Globus pallidus (tissue), 1 donor: ENCODE measurements at regions not wholly inside any gene's neighbourhood (a gene's known extent, or its start where the extent isn't known, plus 50 kb on each side); places are given as distances from the start of the nearest gene placed in this dataset.
"Not testable (repeated sequence)": the region's sequence is repeated elsewhere in the genome, so short reads cannot be mapped to it uniquely, and the experiment has no call there.

Experiments used
- DNase-seq: peaks from one replicate; pipeline ENCODE4 v3.0.0-alpha.2; 2015; ENCODE audit warnings: low spot score

GRCh38 chr5:166188501-166189325 is 2102.7 kb upstream of the WWC1 start:
- DNase-seq, result no peak

DNA sequence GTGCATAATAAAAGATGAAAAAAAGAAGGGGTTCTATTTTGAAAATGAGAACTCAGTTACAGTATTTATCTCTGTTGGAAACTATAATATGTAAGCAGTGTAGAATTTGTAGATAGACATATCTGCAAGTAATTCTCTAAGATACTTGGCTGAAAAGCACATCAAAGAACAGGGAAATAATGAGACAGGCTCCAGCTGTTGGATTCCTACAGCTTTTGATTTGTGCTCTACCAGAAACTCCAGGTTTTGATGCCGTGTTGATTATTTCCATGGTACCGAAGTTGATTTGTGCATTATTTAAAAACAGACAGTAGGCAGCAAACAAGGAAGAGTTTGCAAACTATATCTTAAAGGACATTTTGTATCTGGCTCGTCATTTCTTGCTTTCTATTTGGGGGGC is 2098.7 kb upstream of the WWC1 start:
- DNase-seq, result no peak

DNA sequence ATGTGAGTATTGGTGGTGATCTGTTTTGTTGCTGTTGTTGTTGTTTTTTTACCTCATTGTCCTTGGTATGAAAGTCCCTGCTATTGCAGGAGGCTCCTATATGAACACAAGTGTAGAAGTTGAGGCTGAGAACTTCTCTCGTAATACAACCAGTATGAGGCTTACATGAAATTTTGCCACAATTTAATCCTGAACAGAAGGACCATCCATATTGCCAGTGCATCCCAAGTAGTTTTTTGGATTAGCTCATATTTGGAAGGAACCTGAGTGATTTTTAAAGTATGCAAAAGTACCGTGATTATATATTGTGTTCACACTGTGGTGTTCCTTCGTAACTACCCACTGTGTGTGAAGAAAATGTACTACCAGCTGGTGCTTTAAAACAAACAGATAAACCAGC is 2095.5 kb upstream of the WWC1 start:
- no peak for DNase-seq

GRCh38 chr5:166200532-166200931 is 2090.9 kb upstream of the WWC1 start:
- no peak for DNase-seq

GRCh38 chr5:166211640-166212039 is 2079.8 kb upstream of the WWC1 start:
- DNase-seq, result no peak

- no peak for DNase-seq
Measured at GRCh38 chr5:166236327-166236726, 2055.1 kb upstream of the WWC1 start.

DNA sequence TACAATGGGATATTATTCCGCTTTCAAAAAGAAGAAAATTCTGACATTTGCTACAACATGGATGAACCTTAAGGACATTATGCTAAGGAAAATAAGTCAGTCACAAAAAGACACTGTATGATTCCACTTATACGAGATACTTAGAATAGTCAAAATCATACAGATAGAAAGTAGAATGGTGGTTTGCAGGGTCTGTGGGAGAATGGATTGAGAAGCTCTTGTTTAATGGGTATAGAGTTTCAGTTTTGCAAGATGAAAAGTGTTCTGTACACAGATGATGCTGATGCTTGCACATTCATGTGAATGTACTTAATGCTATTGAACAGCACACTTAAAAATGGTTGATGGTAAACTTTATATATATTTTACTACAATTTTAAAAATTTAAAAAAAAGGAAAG is 2050.7 kb upstream of the WWC1 start:
- no peak for DNase-seq

GRCh38 chr5:166245556-166245955 is 2045.9 kb upstream of the WWC1 start:
- DNase-seq, result no peak

DNA sequence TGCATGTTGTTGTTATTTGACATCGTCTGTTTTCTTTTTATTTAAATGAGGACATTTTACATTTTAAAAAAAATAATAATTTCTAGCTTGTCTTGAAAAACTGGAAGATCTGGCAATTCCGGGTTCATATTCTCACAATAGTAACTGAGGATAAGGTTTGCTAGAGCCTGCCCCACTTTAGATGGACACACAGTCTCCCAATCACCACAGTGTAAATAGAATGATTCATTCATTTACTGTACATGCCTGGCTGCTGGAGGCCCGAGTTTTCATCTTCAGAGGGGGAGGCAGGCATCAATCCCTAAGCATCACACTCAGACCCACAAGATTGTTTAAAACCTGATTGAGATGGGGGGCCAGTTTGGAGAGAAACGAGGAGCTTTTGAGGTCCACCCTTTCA is 2039.7 kb upstream of the WWC1 start:
- no peak for DNase-seq

DNA sequence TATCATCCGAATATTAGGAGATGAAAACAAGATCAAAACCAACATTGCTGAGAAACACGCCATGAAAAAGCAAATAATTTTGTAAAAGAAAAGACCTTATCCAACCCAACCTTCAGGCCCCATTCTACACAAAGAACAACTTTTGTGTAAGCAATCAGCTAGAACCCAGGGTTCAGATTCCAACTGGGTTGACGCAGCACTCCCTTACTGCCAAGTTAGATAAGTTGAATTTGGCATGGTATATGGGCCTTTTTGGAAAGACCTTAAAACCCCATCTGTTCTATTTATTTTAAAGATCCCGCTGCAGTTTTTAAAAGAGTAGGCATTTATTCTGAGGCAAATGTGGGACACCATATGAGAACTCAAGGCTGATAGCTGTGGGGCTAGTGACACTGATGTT is 2033.8 kb upstream of the WWC1 start:
- no peak for DNase-seq

DNA sequence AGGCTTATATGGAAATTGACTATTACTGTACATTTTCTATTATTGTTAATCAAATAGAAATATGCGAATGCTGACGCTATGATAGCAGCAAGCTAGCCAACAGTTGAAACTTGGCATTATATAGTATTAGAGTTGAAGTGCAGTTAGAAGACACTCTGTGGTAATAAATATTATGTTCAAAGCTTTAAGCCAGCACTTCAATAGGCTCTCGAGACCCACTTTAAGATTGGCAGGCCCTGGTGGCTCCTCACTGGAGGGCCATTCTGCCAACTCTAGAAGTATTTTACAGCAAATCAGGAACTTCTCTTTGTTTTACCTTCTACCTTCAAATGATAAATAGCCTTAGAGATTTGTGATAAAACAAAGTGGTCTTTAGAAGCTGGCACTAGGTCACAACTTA is 2029.0 kb upstream of the WWC1 start:
- DNase-seq, result no peak

DNA sequence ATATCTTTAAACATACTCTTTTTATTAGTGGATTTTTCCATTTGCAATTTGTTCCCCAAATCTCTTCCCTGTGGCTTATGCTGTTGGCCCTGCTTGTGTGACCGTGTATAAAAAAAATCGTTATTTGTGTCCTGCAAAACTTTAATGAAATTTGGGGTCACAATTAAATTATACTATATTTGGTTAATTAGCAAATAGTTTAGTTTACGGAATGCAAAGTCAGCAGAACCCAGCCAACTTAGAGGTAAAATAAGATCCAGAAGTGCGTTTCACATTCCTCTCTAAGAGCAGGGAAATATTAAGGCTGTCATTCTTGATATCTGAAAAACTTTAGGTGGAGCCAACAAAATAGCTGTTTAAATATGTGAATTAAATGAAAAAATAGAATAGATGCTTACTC is 2023.5 kb upstream of the WWC1 start:
- DNase-seq, result no peak

GRCh38 chr5:166270712-166271111 is 2020.7 kb upstream of the WWC1 start:
- DNase-seq, result no peak

- DNase-seq, result no peak
Measured at GRCh38 chr5:166276006-166276405, 2015.4 kb upstream of the WWC1 start.

DNA sequence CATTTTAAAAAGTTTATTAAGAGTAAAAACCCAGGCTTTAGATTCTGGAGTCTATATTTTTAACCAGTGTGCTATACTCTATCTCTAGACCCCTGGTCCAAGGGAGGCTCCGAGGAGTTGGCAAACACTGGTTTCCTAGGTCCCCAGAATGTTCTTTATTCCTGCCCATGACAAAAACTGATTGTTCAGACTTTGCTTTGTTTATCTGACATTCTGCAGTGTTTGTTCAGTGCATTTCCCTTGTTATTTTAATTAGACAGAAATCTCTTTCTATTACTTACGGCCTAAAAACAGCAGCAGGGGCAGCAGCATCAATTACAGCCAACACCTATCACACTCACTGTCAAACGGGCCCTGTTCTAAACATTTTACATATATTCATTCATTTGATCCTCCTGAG is 2011.6 kb upstream of the WWC1 start:
- no peak for DNase-seq

DNA sequence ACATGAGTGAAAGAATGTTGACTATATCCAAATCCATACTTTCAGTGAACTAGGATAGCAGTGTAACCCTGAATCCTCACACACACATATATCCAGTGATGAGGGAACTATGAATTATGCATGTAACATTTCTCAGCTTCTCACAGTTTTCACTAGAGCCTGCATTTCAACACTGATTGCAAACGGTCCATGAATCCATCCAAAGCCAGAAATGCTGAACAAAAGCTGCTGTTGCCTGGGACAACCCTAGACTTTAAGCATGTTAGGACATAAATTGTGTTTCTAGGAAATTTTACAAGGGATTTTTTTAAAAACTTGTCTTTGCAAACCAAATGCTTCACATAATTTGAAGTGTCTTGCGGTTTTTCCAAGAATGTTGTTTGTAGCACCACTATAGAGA is 2010.0 kb upstream of the WWC1 start:
- no peak for DNase-seq

GRCh38 chr5:166282939-166283338 is 2008.5 kb upstream of the WWC1 start:
- no peak for DNase-seq

- no peak for DNase-seq
Measured at GRCh38 chr5:166285361-166285760, 2006.1 kb upstream of the WWC1 start.

DNA sequence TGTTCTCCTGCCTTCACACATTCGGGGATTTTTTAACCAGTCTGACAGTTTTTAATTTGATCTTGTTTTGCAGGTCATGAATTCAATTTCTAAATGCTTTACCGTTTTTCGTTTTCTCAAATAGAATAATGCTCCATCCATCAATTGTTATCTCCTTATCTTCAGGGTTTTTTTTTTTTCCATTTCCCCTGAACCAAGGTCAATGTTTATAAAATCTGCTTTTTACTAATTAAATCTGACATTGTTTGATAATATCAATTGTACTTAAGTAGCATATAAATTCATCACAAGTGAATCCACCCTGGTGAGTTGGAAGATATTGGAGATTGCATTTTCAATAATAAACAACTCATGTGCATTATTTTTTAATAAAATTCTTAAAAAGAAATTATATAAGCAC is 2004.6 kb upstream of the WWC1 start:
- no peak for DNase-seq

- no peak for DNase-seq
Measured at GRCh38 chr5:166287866-166288265, 2003.6 kb upstream of the WWC1 start.

- DNase-seq, result not testable (repeated sequence)
Measured at GRCh38 chr5:166291800-166292199, 1999.6 kb upstream of the WWC1 start.

- DNase-seq, result no peak
Measured at GRCh38 chr5:166293892-166294291, 1997.6 kb upstream of the WWC1 start.

DNA sequence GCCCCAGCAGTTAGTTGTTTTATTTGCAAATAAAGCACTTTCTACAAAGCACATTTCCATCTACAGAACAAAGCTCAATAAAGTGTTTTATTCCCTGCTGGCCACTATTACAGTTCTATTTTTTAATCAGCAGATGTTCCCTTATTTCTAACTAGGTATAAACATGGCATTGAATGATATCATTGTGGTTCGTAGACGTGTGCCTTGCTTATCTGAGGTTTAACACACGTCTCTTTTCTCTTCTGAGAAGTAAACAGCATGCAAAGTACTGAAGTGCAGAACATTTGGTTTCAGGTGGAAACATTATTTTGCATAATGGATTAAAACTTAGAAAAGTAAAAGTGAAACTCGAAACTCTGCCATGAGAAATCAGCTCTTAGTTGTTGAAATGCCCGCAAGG is 1989.3 kb upstream of the WWC1 start:
- no peak for DNase-seq

DNA sequence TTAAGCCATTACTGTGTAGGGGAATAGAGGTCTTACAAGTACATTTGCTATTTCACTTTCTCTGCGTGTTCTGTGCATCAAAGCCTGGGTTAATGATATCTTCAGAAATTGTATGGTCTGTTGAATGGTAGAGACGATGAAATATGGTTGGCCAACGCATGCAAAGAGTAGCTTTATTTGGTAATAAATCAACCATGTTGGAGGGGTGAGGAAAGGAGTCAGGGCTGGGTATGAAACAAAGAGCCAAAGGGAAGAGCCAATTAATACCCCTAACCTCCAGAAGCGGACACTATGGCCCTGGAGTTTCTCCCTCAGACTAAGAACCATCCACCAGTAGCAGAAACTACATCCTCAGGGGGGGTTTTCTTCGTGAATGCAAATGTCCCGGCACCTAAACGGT is 1974.0 kb upstream of the WWC1 start:
- DNase-seq, result no peak
